ENCODE measurements at regions not wholly inside any gene's neighbourhood (a gene's known extent, or its start where the extent isn't known, plus 50 kb on each side); places are given as distances from the start of the nearest gene placed in this dataset.

GRCh38 chr6:119476024-119476423 is 126.5 kb upstream of the MAN1A1 start:
- ChIA-PET CTCF (interaction anchor here (0.6 kb wide), 2 partner anchors 50 to 54 kb away, joined by 3 read pairs; no protein-coding TSS in a partner anchor), POLR2A (ENCODE audit: low non-redundant PET) (no interaction called here)
- H3K27ac ChIP-seq, result no peak overlapping the region
- no peak for TF ChIP-seq CTCF (conservative IDR thresholded peaks at IDR 0.05; ENCODE audit: low read depth)
- no peak for DNase-seq (ENCODE audit: low spot score)

GRCh38 chr6:119470893-119471542 is 121.5 kb upstream of the MAN1A1 start:
- CTCF ChIA-PET, result interaction anchor here (0.7 kb wide), 1 partner anchor 93 kb away, joined by 4 read pairs; no protein-coding TSS in a partner anchor
- POLR2A ChIA-PET (ENCODE audit: low non-redundant PET), result no interaction called here
- no peak for TF ChIP-seq CTCF (conservative IDR thresholded peaks at IDR 0.05; ENCODE audit: low read depth)

DNA sequence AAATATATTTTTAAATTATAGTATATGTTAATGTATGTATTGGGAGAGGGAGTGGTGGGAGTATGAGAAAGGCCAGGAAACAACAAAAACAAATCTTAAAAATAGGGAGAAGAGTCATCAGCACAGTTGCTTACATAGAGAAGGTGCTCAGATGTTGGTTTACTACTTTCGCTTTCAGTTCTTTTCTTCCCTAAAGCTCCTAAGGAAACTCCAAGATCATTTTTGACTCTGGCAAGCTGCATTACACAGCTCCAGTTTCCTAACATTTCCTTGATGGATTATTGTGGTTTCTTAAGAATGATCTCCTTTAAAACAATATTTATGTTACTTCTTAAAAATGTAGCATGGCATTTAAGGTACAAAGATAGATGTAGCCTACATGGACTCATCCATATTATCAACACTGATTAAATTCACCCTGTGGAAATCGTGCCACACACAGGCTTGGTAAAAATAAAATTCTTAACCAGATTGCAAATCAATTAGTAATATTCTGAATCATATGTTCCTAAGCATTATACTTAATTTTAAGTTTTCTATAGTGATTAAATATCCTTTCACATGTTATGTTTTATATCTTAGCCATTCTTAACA is 118.0 kb upstream of the MAN1A1 start:
- no peak overlapping the region for H3K27ac ChIP-seq
- DNase-seq (ENCODE audit: low spot score), result no peak
- POLR2A ChIA-PET (ENCODE audit: low non-redundant PET), result no interaction called here

More at GRCh38 chr6:119470893-119471542, 121.5 kb upstream of the MAN1A1 start:
- no peak overlapping the region for H3K27ac ChIP-seq
- no peak for DNase-seq (ENCODE audit: low spot score)

DNA sequence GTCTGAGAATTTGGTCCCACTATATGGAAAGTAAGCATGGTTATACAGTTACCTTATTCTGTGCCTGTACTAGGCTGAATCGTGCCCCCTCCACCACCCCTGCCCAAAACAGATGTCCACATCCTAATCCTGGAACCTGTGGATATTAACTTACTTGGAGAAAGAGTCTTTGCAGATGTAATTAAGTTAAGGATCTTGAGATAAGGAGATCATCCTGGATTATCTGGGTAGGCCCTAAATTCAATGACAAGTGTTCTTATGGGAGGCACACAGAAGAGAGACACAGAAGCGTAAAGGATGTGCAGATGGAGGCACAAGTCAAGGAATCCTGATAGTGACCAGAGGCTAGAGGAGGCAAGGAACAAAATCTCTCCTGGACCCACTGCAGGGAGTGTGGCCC is 116.7 kb upstream of the MAN1A1 start:
- no peak for TF ChIP-seq CTCF (conservative IDR thresholded peaks at IDR 0.05; ENCODE audit: low read depth)
- no peak overlapping the region for H3K27ac ChIP-seq
- POLR2A ChIA-PET (ENCODE audit: low non-redundant PET), result no interaction called here
- no peak for DNase-seq (ENCODE audit: low spot score)
- CTCF ChIA-PET, result no interaction called here

More for the DNA sequence above, 118.0 kb upstream of the MAN1A1 start:
- CTCF ChIA-PET, result no interaction called here
- no peak for TF ChIP-seq CTCF (conservative IDR thresholded peaks at IDR 0.05; ENCODE audit: low read depth)

DNA sequence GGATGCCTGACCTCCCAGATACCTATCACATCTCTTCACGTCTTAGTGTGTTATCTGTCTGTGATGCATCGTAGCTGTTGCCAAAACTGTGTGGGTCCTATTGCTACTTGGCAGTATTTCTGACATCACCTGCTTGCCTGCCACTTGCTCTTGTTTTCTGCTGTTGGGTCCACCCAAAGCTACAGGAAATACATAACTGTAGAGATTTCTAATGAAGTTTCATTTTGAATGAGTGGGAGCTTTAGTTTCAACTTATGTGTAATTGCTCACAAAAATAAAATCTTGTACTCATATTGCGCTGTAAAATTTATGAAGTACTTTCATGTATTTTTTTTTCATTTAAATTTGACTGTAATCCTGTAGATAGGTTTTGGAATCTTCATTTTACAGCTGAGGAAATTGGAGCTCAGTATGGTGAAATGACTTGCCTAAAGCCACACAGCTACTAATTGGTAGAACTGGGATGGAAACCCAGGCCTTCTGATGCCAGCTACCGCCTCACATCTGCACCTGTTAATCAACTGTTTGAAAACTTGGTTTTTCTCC is 113.6 kb upstream of the MAN1A1 start:
- DNase-seq (ENCODE audit: low spot score), result no peak
- POLR2A ChIA-PET (ENCODE audit: low non-redundant PET), result no interaction called here
- no peak for TF ChIP-seq CTCF (conservative IDR thresholded peaks at IDR 0.05; ENCODE audit: low read depth)
- no peak overlapping the region for H3K27ac ChIP-seq
- CTCF ChIA-PET, result no interaction called here

DNA sequence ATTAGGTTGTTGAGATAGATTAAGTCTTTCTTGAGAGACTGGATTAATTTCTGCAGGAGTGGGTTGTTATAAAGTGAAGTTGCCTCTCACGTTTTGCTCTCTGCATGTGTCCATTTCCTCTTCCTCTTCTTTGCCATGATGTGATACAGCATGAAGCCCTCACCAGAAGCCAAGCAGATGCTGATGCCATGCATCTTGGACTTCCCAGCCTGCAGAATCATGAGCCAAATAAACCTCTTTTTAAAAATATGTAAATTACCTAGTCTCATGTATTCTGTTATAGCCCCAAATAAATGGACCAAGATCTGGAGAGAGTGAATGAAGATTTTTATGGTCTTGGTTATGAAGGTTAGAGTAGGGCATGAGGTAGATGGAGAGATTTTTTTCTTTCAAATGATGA is 111.6 kb upstream of the MAN1A1 start:
- ChIA-PET CTCF (no interaction called here), POLR2A (ENCODE audit: low non-redundant PET) (no interaction called here)
- no peak for TF ChIP-seq CTCF (conservative IDR thresholded peaks at IDR 0.05; ENCODE audit: low read depth)
- no peak overlapping the region for H3K27ac ChIP-seq
- DNase-seq (ENCODE audit: low spot score), result no peak
